HG02884 (cell line): ENCODE measurements at regions not wholly inside any gene's neighbourhood (a gene's known extent, or its start where the extent isn't known, plus 50 kb on each side); places are given as distances from the start of the nearest gene placed in this dataset.

ENCODE experiments used
- ATAC-seq: cut with Tn5 transposase; IDR thresholded peaks from one replicate; pipeline ENCODE4 v1.9.1; 2021; ENCODE audit warnings: mild to moderate bottlenecking, moderate library complexity; ENCODE audit not compliant: unreplicated experiment

DNA sequence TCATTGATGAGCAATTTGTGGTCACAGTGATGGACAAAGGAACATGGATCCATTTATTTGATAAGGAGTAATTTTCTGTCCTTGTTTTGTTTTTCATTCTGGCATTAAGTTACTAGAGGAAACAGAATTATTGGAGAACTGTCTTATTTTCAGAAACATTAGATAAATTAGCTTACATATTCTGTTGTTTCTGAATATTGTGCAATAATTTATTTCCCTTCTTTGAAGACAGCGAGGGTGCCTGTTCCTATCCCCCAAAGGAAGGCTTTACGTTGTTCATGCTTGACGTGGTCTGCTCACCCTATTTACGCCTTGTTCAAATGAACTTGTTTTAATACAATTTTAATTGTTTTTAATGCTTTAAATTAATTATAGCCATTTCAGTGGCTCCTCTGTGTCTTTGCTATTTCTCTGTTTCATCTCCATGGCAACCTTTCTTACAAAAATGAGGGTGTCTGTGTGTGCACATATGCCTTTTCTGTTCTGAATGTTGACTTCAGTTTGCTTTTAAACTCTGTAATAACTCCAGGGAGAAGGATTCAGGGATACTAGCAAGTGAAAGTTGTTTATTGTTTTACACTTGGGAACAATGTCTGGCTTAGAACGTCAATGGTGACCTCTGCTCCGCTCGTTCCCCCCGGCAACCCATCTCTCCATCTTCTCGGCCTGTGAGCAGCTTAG is 138.3 kb upstream of the PLET1 start:
- no peak for ATAC-seq

- ATAC-seq = no peak
These were observed 139.9 kb upstream of the PLET1 start for GRCh38 chr11:112400476-112401014.

DNA sequence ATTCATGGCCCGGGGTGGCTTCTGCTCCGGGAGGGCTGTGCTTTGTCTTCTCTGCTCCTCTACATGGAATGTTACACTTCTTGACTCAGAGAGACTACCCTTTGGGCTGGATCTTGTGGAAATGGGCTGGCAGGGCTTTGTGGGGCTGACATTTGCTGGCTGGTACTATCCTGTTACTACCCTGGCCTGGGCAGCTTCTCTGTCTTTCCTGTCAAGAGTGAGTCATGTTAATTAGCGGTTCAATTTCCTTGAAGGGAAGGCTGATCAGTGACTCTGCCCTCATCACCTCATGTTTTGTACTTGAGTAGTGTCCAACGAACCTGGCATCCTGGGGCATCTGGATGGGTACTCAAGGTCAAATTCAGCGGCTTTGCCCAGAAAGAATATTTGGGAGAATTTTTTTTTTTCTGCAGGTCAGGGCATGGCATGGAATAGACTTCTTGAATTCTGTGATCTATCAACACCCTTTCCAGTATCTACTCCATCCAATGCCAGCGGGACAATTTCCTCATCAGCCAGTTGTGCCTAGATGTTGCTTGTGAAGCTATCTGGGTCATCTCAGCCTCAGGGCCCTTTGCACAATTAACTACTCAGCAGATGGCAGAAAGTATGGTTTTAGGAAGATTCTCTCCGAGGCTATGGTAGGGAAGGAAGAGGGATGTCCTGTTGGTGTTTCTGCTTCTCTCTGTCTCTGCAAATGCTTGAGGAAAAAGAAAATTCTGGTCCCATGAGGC is 140.5 kb upstream of the PLET1 start:
- ATAC-seq = no peak

DNA sequence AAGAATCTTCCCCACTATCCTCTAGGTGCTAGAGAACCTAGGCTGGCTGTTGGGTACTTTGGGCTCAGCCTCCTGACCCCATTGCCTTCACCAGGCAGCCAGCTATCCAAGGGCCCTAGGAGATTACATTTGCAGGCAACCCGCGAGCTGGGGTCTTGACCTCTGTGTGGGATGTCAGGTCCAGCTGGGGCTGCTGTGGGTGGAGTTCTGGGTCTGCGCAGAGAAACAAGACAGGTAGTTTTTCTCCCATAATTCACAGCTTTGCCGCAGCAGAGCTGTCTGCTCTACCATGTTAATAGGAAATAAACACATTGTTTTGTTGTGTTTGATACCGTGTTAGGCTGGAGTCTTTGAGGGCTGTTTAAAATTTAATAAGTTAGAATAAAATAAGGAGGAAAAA is 142.8 kb upstream of the PLET1 start:
- no peak for ATAC-seq

DNA sequence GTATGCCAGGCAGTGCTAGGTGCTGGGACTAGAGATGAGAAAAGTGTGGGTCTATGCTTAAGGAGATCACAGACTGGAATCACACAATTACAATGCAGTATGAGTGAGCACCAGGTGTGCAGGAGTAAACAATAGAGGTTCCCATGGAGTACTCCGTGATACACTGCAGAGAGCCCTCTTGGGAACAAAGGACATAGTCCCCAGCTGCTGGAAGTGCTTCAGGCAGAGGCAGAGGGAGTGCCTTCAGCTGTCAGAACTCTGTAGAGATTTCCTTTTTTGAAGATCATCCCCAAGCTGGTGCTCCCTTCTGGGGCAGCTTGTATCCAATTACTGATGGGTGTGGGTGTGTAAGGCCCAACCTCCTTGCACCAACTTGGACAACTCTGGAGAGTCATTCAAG is 143.5 kb upstream of the PLET1 start:
- ATAC-seq = no peak

- no peak for ATAC-seq
These were observed 147.9 kb upstream of the PLET1 start for GRCh38 chr11:112408517-112408916.

DNA sequence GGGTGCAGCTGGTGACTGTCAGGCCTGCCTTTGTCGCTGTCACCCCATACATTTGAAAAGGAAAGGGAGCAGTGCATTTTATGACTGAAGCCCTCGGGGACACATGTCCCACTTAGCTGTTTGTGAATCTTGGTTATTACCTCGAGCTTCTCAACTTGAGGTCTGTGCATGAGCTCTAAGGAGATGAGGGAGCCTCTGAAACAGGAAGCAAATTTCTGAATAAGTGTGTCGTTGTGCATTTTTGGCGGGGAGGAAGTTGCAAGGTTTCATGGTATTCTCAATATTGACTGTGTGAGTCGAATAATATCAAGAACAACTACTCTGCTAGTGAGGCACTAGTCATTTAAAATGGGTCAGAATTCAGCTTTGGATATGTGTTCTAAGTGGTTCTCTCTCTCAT is 149.7 kb upstream of the PLET1 start:
- ATAC-seq = no peak

- no peak for ATAC-seq
These were observed 151.7 kb upstream of the PLET1 start for GRCh38 chr11:112412383-112412782.

GRCh38 chr11:112417339-112417738 is 156.7 kb upstream of the PLET1 start:
- no peak for ATAC-seq

GRCh38 chr11:112418438-112418837 is 157.8 kb upstream of the PLET1 start:
- ATAC-seq = no peak

DNA sequence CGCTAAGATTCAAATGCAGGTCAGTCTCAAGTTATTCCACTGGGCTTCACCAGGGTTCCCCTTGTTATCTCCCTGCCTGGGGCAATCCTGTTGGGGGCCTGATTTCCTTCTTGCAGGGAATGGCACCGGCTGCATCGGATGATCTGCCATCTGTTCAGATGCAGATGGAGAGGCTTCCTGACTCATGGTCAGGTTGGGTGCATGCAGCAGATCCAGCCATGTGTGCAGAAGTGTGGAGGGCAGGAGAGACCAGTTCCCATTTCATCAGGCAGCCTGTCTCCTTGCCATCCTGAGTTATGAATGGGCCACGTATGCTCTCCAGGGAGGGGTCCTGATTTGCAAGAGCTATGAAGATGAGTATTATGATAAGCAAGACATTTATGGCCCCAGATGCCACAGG is 161.2 kb upstream of the PLET1 start:
- ATAC-seq = no peak

DNA sequence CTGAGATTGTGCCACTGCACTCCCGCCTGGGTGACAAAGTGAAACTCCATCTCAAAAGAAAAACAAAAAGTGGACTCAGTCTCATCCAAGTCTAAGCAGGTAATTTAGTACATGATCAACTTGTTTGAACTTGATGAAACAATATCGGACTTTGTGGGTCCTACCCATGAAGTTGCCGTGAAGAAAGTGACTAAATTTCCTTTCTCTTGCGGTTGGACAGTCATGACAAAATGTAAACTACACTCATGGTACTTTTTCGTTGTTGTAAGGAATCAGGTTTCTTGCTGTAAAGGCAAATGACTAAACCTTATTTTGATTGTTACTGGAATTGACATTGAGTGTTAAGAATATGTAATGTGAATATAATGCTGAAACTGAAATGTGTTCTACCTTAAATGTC is 164.5 kb upstream of the PLET1 start:
- no peak for ATAC-seq

DNA sequence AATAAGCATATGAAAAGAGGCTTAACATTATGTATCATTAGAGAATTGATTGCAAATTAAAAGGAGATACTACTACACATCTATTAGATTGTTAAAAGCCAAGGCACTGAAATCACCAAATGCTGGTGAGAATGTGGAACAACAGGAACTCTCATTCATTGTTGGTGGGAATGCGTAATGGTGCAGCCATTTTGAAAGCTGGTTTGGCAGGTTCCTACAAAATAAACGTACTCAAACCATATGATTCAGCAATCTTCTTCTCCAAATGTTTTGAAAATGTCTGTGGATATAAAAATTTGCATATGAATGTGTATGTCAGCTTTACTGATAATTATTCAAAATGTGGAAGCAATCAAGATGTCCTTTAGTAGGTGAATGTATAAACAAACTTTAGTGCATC is 176.4 kb upstream of the PLET1 start:
- ATAC-seq = no peak

DNA sequence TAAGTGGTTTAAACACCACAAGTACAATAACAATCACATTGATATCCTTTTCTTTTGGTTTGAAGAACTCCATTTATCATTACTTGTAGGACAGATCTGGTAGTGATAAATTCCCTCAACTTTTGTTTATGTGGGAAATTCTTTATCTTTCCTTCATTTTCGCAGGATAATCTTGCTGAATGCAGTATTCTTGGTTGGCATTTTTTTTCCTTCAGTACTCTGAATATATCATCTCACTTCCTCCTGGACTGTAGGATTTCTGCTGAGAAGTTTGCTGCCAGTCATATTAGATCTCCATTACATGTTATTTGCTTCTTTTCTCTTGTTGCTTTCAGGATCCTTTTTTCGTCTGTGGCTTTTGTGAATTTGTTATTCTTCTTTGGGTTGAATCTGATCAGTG is 179.0 kb upstream of the PLET1 start:
- ATAC-seq = no peak

DNA sequence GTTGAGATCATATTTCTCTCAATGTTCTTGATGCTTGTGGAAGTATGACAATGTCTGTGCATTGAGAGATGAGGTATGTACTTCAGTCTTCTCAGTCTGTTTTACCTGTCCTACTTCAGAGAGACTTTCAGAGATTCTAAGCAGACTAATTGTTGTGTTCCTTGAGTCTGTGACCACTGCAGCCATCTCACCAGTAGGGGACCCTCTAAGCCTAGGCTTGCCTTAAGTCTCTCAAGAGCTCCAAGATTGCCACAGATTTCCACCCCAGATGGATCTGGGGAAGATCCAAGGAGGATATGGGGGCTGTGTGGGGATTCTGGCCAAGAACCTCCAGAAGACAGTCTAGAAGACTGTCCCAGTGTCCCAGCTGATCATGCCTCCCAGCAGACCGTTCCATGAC is 179.9 kb upstream of the PLET1 start:
- no peak for ATAC-seq

- ATAC-seq = no peak
These were observed 187.5 kb upstream of the PLET1 start for GRCh38 chr11:112448168-112448567.

GRCh38 chr11:112448806-112449205 is 188.1 kb upstream of the PLET1 start:
- ATAC-seq = no peak

GRCh38 chr11:112451250-112451649 is 190.6 kb upstream of the PLET1 start:
- no peak for ATAC-seq

GRCh38 chr11:112453601-112454577 is 193.2 kb upstream of the PLET1 start:
- no peak for ATAC-seq

GRCh38 chr11:112454841-112455240 is 194.2 kb upstream of the PLET1 start:
- ATAC-seq = no peak

DNA sequence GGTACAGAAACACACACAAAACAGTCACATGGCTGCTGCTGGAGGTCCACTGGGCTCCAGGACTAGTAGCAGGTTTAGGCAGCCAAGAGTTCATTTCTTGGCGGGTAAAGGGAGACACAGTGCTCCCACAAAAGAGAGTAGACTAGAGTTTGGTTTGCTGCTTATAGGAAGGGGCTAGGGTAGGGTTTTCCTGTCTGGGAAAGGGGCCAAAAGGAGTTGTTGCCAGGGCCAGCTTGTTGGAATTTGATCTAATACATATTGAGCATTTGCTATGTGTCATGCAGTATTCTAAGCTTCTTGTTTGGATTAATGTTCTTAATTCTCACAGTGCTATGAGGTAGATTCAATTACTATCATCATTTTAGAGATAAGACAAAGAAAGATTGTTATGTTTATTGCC is 195.1 kb upstream of the PLET1 start:
- no peak for ATAC-seq
